GM18909 (cell line): ENCODE measurements at regions not wholly inside any gene's neighbourhood (a gene's known extent, or its start where the extent isn't known, plus 50 kb on each side); places are given as distances from the start of the nearest gene placed in this dataset.
A peak's percentile ranks its signal among the peaks of the same experiment; 100 is the strongest.

Source experiments
- ATAC-seq: cut with Tn5 transposase; IDR thresholded peaks from one replicate; pipeline ENCODE4 v1.9.1; 2021; ENCODE audit warnings: mild to moderate bottlenecking; ENCODE audit not compliant: unreplicated experiment, poor library complexity

GRCh38 chr1:87194271-87194774 lies 134.4 kb upstream of the LMO4 start:
- ATAC-seq = no peak

DNA sequence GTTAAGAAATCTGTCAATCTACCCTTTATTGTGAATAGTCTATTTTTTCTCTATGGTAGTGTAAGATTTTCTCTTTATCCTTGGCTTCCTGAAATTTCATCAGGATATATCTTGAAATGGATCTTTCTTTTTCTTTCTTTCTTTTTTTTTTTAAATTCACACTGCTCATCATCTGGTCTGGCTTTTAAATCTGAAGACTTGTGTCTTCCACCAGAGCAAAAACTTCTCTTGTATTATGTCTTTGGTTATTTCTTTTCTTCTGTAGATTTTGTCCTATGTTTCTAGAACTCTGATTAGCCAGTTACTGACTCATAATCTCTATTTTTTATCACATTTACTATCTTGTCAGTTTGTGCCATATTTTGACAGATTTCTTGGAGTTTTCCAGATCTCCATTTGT lies 133.8 kb upstream of the LMO4 start:
- ATAC-seq = no peak

- ATAC-seq = no peak
Observed at GRCh38 chr1:87196110-87196827, 132.4 kb upstream of the LMO4 start.

- ATAC-seq = no peak
Observed at GRCh38 chr1:87197156-87197555, 131.5 kb upstream of the LMO4 start.

DNA sequence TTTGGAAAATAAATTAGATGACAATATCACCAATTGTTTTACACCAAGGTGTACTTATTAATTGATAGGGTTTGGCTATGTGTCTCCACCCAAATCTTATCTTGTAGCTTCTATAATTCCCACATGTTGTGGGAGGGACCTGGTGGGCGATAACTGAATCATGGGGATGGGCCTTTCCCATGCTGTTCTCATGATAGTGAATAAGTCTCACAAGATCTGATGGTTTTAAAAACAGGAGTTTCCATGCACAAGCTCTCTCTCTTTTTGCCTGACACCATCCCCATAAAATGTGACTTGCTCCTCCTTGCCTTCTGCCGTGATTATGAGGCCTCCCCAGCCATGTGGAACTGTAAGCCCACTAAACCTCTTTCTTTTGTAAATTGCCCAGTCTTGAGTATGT lies 131.0 kb upstream of the LMO4 start:
- ATAC-seq = no peak

- ATAC-seq = no peak
Observed at GRCh38 chr1:87200875-87201638, 127.6 kb upstream of the LMO4 start.

- ATAC-seq = no peak
Observed at GRCh38 chr1:87201768-87202167, 126.9 kb upstream of the LMO4 start.

GRCh38 chr1:87202451-87202850 lies 126.2 kb upstream of the LMO4 start:
- ATAC-seq = no peak

DNA sequence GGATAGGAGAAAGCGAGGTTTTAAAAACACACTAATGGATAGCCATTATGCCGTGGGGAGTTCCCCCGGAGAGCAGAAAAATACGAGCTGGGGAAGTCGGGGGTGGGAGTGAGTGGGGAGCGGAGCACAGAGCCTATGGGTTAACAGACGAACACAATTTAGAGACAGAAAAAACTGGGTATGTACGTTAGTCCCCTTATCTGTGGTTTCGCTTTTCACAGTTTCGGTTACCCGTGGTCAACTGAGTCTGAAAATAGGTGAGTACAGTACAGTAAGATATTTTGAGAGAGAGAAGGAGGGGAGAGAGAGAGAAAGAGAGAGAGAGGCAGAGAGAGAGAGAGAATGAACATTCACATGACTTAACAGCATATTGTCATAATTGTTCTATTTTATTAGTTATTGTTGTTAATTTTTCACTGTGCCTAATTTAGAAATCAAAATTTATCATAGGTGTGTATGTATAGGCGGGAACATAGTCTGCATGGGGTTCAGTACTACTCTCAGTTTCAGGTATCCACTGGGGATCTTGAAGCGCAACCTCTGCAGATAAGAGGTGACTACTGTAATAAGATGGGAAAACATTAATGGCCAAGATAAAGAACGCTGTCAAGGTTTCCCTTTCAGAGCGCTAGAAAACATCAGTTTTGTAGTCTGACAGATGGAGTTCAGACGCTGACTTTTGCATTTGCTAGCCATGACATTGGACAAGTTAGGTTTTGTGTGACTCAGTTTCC lies 125.6 kb upstream of the LMO4 start:
- ATAC-seq = peak; percentile 94

GRCh38 chr1:87203904-87204303 lies 124.8 kb upstream of the LMO4 start:
- ATAC-seq = no peak

DNA sequence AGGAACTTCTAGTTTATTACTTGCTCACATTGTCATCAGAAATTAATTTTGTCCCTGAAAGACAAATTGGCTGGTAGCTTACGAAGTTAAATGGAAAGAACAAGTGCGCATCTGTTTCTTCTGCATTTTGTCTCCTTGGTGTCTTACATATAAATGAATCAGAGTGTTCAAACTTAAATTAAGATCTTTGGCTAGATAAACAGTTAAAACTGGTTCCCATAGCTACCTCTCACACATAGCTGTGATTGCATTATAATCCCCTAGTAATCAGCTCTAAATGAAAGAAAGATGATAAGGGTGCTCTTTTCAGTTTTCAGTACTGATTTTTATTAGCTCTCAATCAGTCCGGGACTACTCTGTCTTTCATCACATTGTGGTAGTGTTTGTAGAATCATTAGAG lies 124.2 kb upstream of the LMO4 start:
- no peak for ATAC-seq

DNA sequence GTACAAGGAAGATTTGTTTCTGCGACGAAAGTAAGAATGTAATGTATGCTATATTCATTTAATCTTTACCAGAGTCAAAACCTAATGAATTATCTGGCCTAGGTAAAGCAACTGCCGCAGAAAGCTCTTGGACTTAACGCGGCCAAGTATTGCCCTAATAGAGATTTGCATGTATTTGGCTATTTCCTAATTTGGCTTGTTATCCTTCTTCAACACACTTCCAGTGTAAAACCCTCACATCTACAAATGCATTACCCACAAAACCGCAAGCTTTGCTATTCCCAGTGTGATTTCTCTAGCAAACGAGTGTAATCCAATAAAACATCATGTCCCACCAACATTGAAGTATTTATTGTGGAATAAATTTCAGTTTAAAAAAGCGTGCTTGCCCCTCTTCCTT lies 123.8 kb upstream of the LMO4 start:
- ATAC-seq = no peak

- ATAC-seq = no peak
Observed at GRCh38 chr1:87206044-87206831, 122.4 kb upstream of the LMO4 start.

GRCh38 chr1:87208080-87208479 lies 120.6 kb upstream of the LMO4 start:
- no peak for ATAC-seq

DNA sequence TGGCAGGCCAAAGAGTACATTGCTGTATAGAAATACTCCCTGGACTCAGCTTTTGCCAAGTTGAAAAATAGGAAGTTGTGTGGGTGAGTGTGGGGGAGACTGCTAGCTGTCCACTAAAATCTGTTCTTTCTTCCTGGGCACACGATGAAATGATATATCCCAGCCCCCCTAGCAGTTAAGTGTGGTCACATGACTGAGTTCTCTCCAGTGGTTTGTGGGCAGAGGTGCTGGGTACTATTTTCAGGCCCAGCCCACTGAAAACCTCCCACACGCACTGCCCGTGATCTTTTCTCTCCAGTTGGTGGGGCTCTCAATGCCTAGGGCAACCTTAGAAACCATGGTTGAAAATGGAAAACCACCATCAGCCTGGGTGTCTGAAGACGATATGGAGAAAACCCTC lies 119.7 kb upstream of the LMO4 start:
- ATAC-seq = no peak

DNA sequence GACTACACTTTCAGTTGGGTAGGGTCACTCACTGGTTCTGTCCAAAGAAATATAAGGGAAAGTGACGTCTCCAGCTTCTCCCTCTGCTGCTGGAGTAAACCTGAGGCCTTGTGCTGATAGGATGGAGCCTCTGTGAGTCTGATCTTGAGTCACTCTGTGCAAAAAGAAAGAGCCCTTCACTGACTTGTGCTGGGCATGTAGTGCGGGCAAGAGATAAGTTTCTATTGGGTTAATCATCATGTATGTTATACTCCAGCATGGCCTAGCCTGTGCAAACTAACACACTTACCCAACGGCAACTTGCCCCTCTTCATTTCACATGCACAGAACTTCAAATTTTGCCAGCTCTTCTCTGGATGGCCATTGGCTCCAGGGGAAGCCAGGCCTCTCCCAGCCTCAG lies 118.5 kb upstream of the LMO4 start:
- no peak for ATAC-seq

DNA sequence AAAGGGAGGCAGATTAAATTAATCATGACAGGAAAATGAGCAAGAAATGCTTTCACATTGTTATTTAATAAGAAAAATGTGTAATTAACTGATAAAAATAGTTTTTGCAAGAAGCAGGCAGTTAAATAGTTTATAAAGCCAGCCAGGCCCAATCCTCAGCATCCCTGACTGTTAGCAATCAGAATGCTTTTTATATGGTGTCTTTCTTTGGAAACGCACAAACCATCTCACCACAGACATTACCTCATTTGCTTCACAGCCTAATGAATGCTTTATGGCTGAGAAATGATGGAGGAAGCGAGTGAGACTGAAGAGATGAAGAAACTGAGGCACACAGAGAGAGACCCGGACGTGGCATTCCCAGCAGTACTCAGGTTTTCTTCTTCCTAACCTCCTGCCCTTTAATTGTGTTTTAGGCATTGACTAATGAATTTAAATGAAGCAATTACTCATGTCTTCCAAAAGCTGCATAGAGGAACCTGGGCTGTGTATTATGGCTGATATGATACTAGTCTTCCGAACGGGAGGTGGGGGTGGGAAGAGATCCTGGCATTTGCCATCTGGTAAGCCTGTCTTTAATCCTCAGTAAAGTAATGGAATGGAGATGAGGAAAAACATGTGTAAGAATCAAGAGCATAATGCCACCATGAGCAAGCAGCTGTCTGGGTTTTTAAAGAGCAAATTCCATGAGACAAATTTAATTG lies 116.1 kb upstream of the LMO4 start:
- no peak for ATAC-seq

GRCh38 chr1:87213135-87213515 lies 115.6 kb upstream of the LMO4 start:
- no peak for ATAC-seq

GRCh38 chr1:87215592-87215991 lies 113.1 kb upstream of the LMO4 start:
- ATAC-seq = no peak

- no peak for ATAC-seq
Observed at GRCh38 chr1:87218618-87219017, 110.1 kb upstream of the LMO4 start.
